A673 (cell line): ENCODE measurements at regions not wholly inside any gene's neighbourhood (a gene's known extent, or its start where the extent isn't known, plus 50 kb on each side); places are given as distances from the start of the nearest gene placed in this dataset.

Experiments used
- BruUV-seq: library from RNA; stranded (reverse); fragments of 400-500 nt; replicated peaks from 2 replicates; lab custom pipeline; 2021; lab: Mats Ljungman, UMichigan
- CTCF ChIA-PET: fragments of 300-600 bp; sonication (Branson Sonifier 250); formaldehyde crosslinking; loops from one replicate; lab custom pipeline; 2022; ENCODE audit warnings: antibody characterized with exemption; lab: Charles Lee
- POLR2A ChIA-PET: fragments of 300-600 bp; sonication (Branson Sonifier 250); formaldehyde crosslinking; loops from one replicate; lab custom pipeline; 2022; ENCODE audit warnings: antibody characterized with exemption; ENCODE audit not compliant: low non-redundant PET; lab: Charles Lee
- DNase-seq: peaks from one replicate; pipeline ENCODE4 v3.0.0-alpha.2; 2015; ENCODE audit warnings: low spot score
- H3K27ac ChIP-seq: fragments of 200-600 bp; sonication (generic); 2 replicates; pipeline ENCODE4 v1.5.1; 2016; ENCODE audit warnings: mixed run types, low read depth, mild to moderate bottlenecking, mixed read lengths, antibody characterized with exemption, low read length; ENCODE audit not compliant: poor library complexity, severe bottlenecking
- H3K27me3 ChIP-seq: fragments of 200-600 bp; sonication (generic); replicated peaks from 2 replicates; pipeline ENCODE4 v1.6.1; 2017; ENCODE audit warnings: mixed run types, low read depth, mild to moderate bottlenecking, mixed read lengths, antibody characterized with exemption, low read length; ENCODE audit not compliant: insufficient read depth, poor library complexity
- H3K36me3 ChIP-seq: fragments of 200-600 bp; sonication (generic); 2 replicates; pipeline ENCODE4 v1.6.1; 2016; ENCODE audit warnings: mixed run types, mild to moderate bottlenecking, mixed read lengths, antibody characterized with exemption, low read length; ENCODE audit not compliant: insufficient read depth, poor library complexity, severe bottlenecking
- H3K4me1 ChIP-seq: fragments of 200-600 bp; sonication (generic); 2 replicates; pipeline ENCODE4 v1.6.1; 2017; ENCODE audit warnings: mixed run types, mild to moderate bottlenecking, mixed read lengths, antibody characterized with exemption, low read length; ENCODE audit not compliant: insufficient read depth, poor library complexity, severe bottlenecking
- H3K4me3 ChIP-seq: fragments of 200-600 bp; sonication (generic); 2 replicates; pipeline ENCODE4 v1.5.1; 2016; ENCODE audit warnings: low read depth, mixed run types, mild to moderate bottlenecking, mixed read lengths, low read length; ENCODE audit not compliant: poor library complexity, severe bottlenecking
- H3K9me3 ChIP-seq: fragments of 200-600 bp; sonication (generic); 2 replicates; pipeline ENCODE4 v1.6.1; 2016; ENCODE audit warnings: mixed run types, low read depth, mild to moderate bottlenecking, mixed read lengths, antibody characterized with exemption, low read length; ENCODE audit not compliant: poor library complexity, severe bottlenecking
- CTCF ChIP-seq: fragments of 300-800, 200-600 bp; sonication (generic); conservative IDR thresholded peaks from 2 replicates; pipeline ENCODE4 v1.5.1; 2017; ENCODE audit warnings: low read depth, mild to moderate bottlenecking, antibody characterized with exemption, low read length, moderate library complexity, mixed read lengths
- EZH2 ChIP-seq: fragments of 200-600 bp; sonication (generic); IDR thresholded peaks from 2 replicates; pipeline ENCODE4 v1.6.1; 2017; ENCODE audit warnings: borderline replicate concordance, low read depth, mild to moderate bottlenecking, mixed read lengths, antibody characterized with exemption, low read length; ENCODE audit not compliant: poor library complexity, severe bottlenecking
- intact Hi-C: fragments of 100-400 bp; cut with micrococcal nuclease; formaldehyde crosslinking; loops from one replicate; pipeline ENCODE4 v1.10.0; 2022; ENCODE audit not compliant: unreplicated experiment

GRCh38 chr18:76565238-76566173, 70.5 kb upstream of the ZNF516 start:
- CTCF ChIA-PET: interaction anchor here (0.6 kb wide), 1 partner anchor 54 kb away, joined by 3 read pairs; no protein-coding TSS in a partner anchor
- DNase-seq: peak; percentile 94
- no peaks in the 10 kb centered on the region for H3K27me3 ChIP-seq
- H3K27ac ChIP-seq: peak overlapping the region; percentile 72
- intact Hi-C loops: loop anchor here (10.0 kb wide), 1 partner anchor 111 kb away; no protein-coding TSS in a partner anchor
- POLR2A ChIA-PET: interaction anchor here (0.6 kb wide), 1 partner anchor 216 kb away, joined by 3 read pairs; no protein-coding TSS in a partner anchor
- H3K9me3 ChIP-seq: no peaks in the 10 kb centered on the region
- peak overlapping the region; percentile 32 for H3K4me3 ChIP-seq
- TSS peak; percentile 89 for BruUV-seq
- TF ChIP-seq EZH2: no peak
- no peak for TF ChIP-seq CTCF
- peaks cover 17% of the 10 kb centered on the region for H3K4me1 ChIP-seq
- no peaks in the 10 kb centered on the region for H3K36me3 ChIP-seq

GRCh38 chr18:76564655-76565237, 69.7 kb upstream of the ZNF516 start:
- H3K4me3 ChIP-seq: peak overlapping the region; percentile 22
- DNase-seq: peak; percentile 34
- no peaks in the 10 kb centered on the region for H3K27me3 ChIP-seq
- intact Hi-C loops: loop anchor here (10.0 kb wide), 1 partner anchor 110 kb away; no protein-coding TSS in a partner anchor
- TF ChIP-seq EZH2 (no peak), CTCF (no peak)
- H3K4me1 ChIP-seq: peaks cover 17% of the 10 kb centered on the region
- ChIA-PET POLR2A (no interaction called here), CTCF (interaction anchor here (0.6 kb wide), 1 partner anchor 55 kb away, joined by 3 read pairs; no protein-coding TSS in a partner anchor)
- peak overlapping the region; percentile 72 for H3K27ac ChIP-seq
- TSS peak; percentile 93 for BruUV-seq
- no peaks in the 10 kb centered on the region for H3K9me3 ChIP-seq
- H3K36me3 ChIP-seq: no peaks in the 10 kb centered on the region

GRCh38 chr18:76564117-76564516, 69.1 kb upstream of the ZNF516 start:
- Histone ChIP-seq H3K4me3 (no peak overlapping the region), H3K4me1 (peaks cover 17% of the 10 kb centered on the region), H3K36me3 (no peaks in the 10 kb centered on the region), H3K9me3 (no peaks in the 10 kb centered on the region), H3K27me3 (no peaks in the 10 kb centered on the region), H3K27ac (peak overlapping the region; percentile 72)
- ChIA-PET CTCF (no interaction called here), POLR2A (no interaction called here)
- no TSS peak for BruUV-seq
- DNase-seq: peak; percentile 10
- TF ChIP-seq CTCF: no peak
- no peak for TF ChIP-seq EZH2
- intact Hi-C loops: loop anchor here (10.0 kb wide), 1 partner anchor 109 kb away; no protein-coding TSS in a partner anchor
